GM21529 (cell line): ENCODE measurements at regions not wholly inside any gene's neighbourhood (a gene's known extent, or its start where the extent isn't known, plus 50 kb on each side); places are given as distances from the start of the nearest gene placed in this dataset.
"Not testable (repeated sequence)": the region's sequence is repeated elsewhere in the genome, so short reads cannot be mapped to it uniquely, and the experiment has no call there.

Experiments used
- ATAC-seq: cut with Tn5 transposase; IDR thresholded peaks from one replicate; pipeline ENCODE4 v1.9.1; 2021; ENCODE audit not compliant: unreplicated experiment

DNA sequence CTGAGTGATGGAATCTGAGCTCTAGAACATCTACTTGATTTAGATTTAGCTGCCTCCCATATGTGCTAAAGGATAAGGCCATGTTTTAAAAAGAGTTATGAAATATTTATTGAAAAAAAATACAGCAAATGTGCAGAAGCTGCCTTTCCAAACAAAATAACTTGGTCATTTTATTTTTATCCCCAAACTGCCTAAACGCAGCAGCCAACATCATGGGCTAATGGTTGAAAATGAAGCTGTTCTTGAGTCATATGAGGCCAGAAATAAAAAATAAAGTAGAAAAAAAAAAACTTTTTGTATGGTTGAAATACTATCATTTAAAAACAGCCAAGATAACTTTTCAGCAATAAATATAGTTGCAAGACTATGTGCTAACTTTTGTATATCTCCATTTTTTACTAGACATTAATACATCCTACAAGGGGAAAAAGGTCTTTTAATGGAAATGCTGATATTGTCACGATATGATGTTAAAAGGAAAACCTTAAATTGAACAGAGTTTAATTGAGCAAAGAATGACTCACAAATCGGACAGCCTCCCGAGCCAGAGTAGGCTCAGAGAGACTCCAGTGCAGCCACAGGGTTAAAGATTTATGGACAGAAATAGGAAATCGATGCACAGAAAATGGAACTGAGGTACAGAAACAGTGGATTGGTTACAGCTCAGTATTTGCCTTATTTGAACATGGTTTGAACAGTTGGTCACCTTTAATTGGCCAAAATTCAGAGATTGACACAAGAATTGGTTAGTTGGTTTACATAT lies 305.8 kb downstream of the MDFIC start:
- ATAC-seq = no peak

DNA sequence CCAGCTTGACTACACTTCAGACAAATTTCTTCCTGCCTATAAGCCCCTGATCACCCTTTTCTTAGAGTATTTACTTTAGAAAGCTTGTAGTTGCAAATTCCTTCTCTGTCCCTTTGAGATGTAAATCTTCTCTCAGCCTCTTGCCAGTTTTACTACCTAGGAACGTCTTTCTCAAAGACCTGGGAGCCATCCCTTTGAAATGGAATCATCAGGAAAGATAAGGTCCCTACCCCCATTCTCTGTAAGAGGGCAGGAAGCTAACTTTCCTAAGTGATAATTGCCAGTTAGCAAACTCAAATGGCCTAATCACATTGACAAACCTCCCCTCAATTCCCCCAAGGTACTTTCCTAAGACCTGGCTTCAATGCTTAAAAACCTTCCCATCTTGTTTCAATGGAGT lies 304.5 kb downstream of the MDFIC start:
- no peak for ATAC-seq

GRCh38 chr7:115224922-115225321 lies 303.0 kb downstream of the MDFIC start:
- no peak for ATAC-seq

DNA sequence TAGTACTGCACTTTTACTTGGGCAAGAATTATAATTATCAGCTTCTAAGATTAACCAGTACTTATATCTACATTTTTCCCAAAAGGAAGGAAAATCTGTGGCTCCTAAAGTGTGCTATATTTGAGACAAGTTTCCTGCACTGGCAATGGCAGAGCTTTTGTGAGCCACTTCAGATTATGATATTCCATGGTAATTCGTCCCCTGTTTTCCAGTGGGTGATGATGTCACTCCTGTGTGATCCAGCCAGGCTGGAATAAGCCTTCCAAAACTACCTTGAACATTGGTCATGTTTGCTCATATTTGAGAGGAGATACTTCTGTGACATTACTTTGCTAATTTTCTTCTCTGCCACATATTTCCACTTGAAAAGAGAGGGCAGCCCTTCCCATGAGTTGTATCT lies 302.1 kb downstream of the MDFIC start:
- ATAC-seq = no peak

- no peak for ATAC-seq
Observed at GRCh38 chr7:115221456-115221855, 299.6 kb downstream of the MDFIC start.

DNA sequence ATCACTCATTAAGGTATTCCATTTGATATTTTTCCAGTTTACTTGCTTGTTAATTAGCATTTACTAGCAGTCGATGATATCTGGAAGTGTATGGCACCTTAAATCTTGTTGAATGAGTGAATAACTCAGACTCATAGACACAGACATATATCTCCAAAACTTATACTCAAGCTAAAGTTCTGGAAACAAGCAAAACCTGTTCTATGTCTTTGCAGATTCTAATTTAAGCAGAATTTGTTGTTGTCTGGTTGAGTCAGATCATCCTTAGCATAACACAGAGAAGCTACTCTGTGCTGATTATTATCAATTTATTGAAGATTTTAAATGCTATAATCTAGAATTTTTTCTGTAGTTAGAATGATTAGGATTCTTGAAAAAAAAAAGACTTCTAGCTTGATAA lies 296.2 kb downstream of the MDFIC start:
- no peak for ATAC-seq

DNA sequence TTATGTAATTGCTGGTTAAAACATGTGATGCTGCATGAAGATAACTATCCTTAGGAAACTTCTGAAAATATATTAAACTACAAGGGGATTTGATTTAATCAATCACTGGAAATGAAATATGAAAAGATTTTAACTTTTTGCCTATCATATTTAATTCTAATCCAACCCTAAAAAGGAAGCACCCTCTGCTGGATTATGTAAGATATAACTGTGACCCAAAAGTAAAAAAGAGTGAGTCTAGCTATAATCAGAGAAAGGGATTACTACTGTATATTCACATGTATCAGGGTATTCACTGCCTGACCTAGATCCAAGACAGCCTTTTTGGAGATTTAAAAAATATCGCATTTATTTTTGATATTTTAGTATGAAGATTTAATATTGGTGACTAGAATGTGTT lies 295.5 kb downstream of the MDFIC start:
- no peak for ATAC-seq

DNA sequence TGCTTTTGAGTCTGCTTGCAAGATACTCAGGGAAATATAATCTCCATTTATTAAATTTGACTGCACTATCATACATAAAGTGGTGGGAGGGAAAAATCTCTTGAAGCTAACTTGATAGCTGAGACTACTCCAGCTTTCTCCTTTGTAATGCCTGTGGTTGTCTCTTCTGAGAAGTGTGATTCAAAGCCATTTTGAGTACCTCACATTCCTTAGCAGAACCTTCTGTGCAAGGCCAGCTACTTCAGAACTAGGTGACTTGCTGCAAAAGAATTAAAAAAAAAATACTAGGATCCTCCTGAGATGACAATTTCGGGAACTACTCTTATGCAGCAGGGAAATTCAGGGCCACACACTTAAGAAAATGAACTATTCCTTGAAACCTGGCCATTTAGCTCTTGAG lies 294.8 kb downstream of the MDFIC start:
- ATAC-seq = no peak

GRCh38 chr7:115211171-115211570 lies 289.3 kb downstream of the MDFIC start:
- ATAC-seq = no peak

- ATAC-seq = no peak
Observed at GRCh38 chr7:115210552-115210951, 288.7 kb downstream of the MDFIC start.

- ATAC-seq = no peak
Observed at GRCh38 chr7:115208710-115209560, 287.0 kb downstream of the MDFIC start.

DNA sequence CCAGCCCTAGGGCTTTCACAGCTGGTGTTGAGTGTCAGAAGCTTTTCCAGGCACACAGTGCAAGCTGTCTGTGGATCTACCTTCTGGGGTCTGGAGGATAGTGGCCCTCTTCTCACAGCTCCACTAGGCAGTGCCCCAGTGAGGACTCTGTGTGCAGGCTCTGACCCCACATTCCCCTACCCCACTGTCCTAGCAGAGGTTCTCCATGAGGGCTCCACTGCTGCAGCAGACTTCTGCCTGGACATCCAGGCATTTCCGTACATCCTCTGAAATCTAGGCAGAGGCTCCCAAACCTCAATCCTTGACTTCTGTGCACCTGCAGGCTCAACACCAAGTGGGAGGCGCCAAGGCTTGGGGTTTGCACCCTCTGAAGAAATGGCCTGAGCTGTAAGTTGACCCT lies 284.5 kb downstream of the MDFIC start:
- not testable (repeated sequence) for ATAC-seq

DNA sequence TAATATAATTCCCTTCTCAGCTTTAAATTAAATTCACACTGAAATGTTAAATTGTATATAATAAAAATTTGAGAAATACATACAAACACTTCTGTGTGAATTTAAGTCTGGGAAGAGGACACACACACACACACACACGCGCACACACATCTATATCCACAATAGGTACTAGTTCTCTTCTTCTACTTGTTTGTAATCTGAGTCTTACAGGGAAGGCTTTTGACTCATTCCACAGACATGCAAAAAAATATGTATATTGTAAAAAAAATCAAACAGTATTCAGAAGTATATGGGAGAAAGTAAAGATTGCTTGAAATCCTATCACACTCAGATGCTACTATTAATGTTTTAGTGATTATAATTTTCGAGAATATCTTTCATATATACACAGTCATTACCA lies 276.2 kb downstream of the MDFIC start:
- no peak for ATAC-seq

DNA sequence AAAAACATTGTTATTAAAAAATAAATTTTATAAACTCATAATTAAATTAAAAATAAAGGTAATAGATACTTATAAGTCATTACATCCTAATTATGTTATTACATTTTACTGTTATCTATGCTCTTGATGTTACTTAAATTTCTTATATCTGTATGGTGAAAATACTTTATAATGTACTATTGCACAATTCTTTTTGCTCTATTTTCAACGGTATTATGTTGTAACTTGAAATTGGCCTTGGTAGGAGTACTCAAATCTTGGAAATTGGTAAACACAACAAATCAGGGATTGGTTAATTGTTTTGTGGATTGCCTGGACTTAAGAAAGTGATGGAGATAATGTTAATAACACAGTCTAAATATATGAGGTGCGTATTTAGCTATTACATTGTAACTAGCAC lies 273.3 kb downstream of the MDFIC start:
- no peak for ATAC-seq

DNA sequence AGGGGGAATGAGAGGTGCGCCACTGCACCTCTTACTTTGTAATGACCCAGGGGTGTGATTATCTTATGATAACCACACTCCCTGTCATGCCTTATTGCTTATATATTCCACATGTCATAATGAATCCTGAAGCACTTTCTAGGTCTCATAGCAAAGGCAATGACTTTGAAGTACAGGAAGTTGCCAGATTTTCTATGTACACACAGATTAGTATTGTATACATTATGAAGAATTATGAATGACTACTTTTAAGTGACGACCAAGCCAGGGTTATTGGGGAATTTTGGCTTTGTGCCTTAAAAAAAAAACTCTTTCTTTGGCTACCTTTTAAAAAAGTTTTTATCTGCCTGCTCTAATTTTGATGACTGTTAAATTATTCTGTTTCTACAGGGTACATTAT lies 269.6 kb downstream of the MDFIC start:
- no peak for ATAC-seq

- no peak for ATAC-seq
Observed at GRCh38 chr7:115183431-115184057, 261.6 kb downstream of the MDFIC start.

DNA sequence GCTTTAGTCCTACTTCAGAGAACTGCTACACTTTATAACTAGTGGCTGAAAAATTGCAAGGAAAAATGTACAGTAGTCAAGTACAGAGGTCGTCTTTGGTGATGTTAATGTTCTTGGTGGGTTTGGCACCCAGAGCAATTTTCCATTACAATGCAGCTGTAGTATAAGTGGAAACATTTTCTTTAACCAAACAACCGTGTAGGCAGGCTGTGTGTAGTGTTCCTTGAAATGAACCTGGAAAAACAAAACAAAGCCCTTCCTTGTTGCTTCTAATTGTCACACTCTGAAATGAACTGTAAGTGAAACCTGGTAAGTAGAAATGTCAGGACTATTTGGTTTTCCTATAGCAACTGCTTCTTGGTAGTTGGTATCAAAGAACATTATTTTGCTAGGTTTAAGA lies 256.9 kb downstream of the MDFIC start:
- no peak for ATAC-seq

- ATAC-seq = no peak
Observed at GRCh38 chr7:115177823-115178222, 255.9 kb downstream of the MDFIC start.

- no peak for ATAC-seq
Observed at GRCh38 chr7:115177103-115177502, 255.2 kb downstream of the MDFIC start.

DNA sequence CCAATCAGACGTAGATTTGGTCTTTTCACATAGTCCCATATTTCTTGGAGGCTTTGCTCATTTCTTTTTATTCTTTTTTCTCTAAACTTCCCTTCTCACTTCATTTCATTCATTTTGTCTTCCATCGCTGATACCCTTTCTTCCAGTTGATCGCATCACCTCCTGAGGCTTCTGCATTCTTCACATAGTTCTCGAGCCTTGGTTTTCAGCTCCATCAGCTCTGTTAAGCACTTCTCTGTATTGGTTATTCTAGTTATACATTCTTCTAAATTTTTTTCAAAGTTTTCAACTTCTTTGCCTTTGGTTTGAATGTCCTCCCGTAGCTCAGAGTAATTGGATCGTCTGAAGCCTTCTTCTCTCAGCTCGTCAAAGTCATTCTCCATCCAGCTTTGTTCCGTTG lies 250.5 kb downstream of the MDFIC start:
- not testable (repeated sequence) for ATAC-seq

- no peak for ATAC-seq
Observed at GRCh38 chr7:115153769-115154477, 232.0 kb downstream of the MDFIC start.
